ENCODE measurements at regions not wholly inside any gene's neighbourhood (a gene's known extent, or its start where the extent isn't known, plus 50 kb on each side); places are given as distances from the start of the nearest gene placed in this dataset.

- TF ChIP-seq CTCF (IDR thresholded peaks at IDR 0.05): no peak
- TF ChIP-seq POLR2A (IDR thresholded peaks at IDR 0.05): no peak
These were observed 118.5 kb downstream of the RAB18 start for GRCh38 chr10:27622596-27622995.

Data from heart left ventricle (tissue), 13 donors.